Lower leg skin (tissue), 3 donors: ENCODE measurements at regions not wholly inside any gene's neighbourhood (a gene's known extent, or its start where the extent isn't known, plus 50 kb on each side); places are given as distances from the start of the nearest gene placed in this dataset.

Source experiments
- POLR2A ChIP-seq, 2 donors: fragments of 450-650 bp; IDR thresholded peaks; one replicate each; pipeline ENCODE4 v1.6.1; 2016 to 2017; ENCODE audit warnings: antibody characterized with exemption in 2 of 2, mild to moderate bottlenecking in 1 of 2, moderate library complexity in 1 of 2
- TF ChIP-seq, protein P1 (sequence below), 3 donors: fragments of 450-650 bp; IDR thresholded peaks; one replicate each; pipeline ENCODE4 v1.5.1; 2016; ENCODE audit warnings: antibody characterized with exemption in 3 of 3, mild to moderate bottlenecking in 3 of 3, moderate library complexity in 2 of 3

DNA sequence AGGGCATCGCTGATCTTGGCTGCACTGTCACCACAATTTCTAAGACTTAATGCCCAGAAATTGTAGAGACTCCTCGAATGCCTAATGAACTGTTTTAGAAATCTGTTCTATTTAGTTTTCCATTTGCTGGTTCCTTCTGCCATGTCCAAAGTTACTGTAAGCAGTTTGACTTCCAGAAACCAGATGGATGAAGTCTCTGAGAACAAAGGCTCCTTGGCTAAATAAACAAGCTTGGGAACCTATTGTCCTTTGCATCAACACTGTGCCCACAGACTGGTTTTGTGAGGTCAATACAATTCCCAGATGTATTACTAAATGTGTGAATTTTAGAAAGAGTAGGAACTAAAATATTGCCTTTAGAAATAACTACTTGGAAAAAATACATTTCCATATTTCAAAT is 600.2 kb downstream of the NYAP2 start:
- TF ChIP-seq, protein P1, sequence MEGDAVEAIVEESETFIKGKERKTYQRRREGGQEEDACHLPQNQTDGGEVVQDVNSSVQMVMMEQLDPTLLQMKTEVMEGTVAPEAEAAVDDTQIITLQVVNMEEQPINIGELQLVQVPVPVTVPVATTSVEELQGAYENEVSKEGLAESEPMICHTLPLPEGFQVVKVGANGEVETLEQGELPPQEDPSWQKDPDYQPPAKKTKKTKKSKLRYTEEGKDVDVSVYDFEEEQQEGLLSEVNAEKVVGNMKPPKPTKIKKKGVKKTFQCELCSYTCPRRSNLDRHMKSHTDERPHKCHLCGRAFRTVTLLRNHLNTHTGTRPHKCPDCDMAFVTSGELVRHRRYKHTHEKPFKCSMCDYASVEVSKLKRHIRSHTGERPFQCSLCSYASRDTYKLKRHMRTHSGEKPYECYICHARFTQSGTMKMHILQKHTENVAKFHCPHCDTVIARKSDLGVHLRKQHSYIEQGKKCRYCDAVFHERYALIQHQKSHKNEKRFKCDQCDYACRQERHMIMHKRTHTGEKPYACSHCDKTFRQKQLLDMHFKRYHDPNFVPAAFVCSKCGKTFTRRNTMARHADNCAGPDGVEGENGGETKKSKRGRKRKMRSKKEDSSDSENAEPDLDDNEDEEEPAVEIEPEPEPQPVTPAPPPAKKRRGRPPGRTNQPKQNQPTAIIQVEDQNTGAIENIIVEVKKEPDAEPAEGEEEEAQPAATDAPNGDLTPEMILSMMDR (IDR thresholded peaks at IDR 0.05) = no peak
- TF ChIP-seq POLR2A (IDR thresholded peaks at IDR 0.05) = no peak
